Liver (tissue), 8 donors: ENCODE measurements at regions not wholly inside any gene's neighbourhood (a gene's known extent, or its start where the extent isn't known, plus 50 kb on each side); places are given as distances from the start of the nearest gene placed in this dataset.

Experiments
- DNase-seq: peaks from one replicate; pipeline ENCODE4 v3.0.0-alpha.2; 2017; ENCODE audit warnings: low spot score
- H3K27ac ChIP-seq, 2 donors: one replicate each; pipeline ENCODE4 v1.7.0; 2013; ENCODE audit warnings: inconsistent platforms in 2 of 2, low read length in 2 of 2, control low read depth in 1 of 2, low read depth in 1 of 2, mild to moderate bottlenecking in 1 of 2
- H3K27me3 ChIP-seq, 4 donors: one replicate each; pipeline versions ENCODE4 v1.6.1 to v1.7.0; 2013; ENCODE audit warnings: low read length in 3 of 4, inconsistent platforms in 1 of 4, mild to moderate bottlenecking in 1 of 4, moderate library complexity in 1 of 4; ENCODE audit not compliant: control insufficient read depth in 4 of 4, insufficient read depth in 4 of 4
- H3K36me3 ChIP-seq, 4 donors: one replicate each; pipeline versions ENCODE4 v1.6.1 to v1.7.0; 2013; ENCODE audit warnings: low read length in 3 of 4, mild to moderate bottlenecking in 3 of 4, low read depth in 1 of 4, moderate library complexity in 1 of 4; ENCODE audit not compliant: control insufficient read depth in 4 of 4, insufficient read depth in 3 of 4
- H3K4me1 ChIP-seq, 4 donors: one replicate each; pipeline versions ENCODE4 v1.6.1 to v1.7.0; 2013; ENCODE audit warnings: low read length in 3 of 4, mild to moderate bottlenecking in 3 of 4, moderate library complexity in 1 of 4; ENCODE audit not compliant: control insufficient read depth in 4 of 4, insufficient read depth in 4 of 4
- H3K4me3 ChIP-seq, 3 donors: one replicate each; pipeline versions ENCODE4 v1.6.1 to v1.7.0; 2013; ENCODE audit warnings: low read length in 3 of 3, control low read depth in 1 of 3, low read depth in 1 of 3, mild to moderate bottlenecking in 1 of 3
- H3K9ac ChIP-seq, 2 donors: one replicate each; pipeline ENCODE4 v1.7.0; 2013; ENCODE audit warnings: low read length in 2 of 2, mild to moderate bottlenecking in 2 of 2, moderate library complexity in 2 of 2, control low read depth in 1 of 2, low read depth in 1 of 2
- H3K9me3 ChIP-seq, 4 donors: one replicate each; pipeline versions ENCODE4 v1.6.1 to v1.7.0; 2013; ENCODE audit warnings: low read length in 3 of 4; ENCODE audit not compliant: control insufficient read depth in 4 of 4
- ATF3 ChIP-seq: IDR thresholded peaks from 2 replicates; pipeline ENCODE4 v1.6.1; 2016; ENCODE audit warnings: antibody characterized with exemption
- CTCF ChIP-seq: fragments of 150-350 bp; IDR thresholded peaks from 2 replicates; pipeline ENCODE4 v1.5.1; 2017; ENCODE audit warnings: improper control_type of control experiment, low read depth, low read length; ENCODE audit not compliant: missing input control
- EGR1 ChIP-seq, 2 donors: IDR thresholded peaks; 2 replicates each; pipeline ENCODE4 v1.6.1; 2016 to 2018; ENCODE audit warnings: antibody characterized with exemption in 2 of 2, low read depth in 2 of 2
- FOXA1 ChIP-seq: IDR thresholded peaks from 2 replicates; pipeline ENCODE4 v1.6.1; 2016; ENCODE audit warnings: antibody characterized with exemption
- FOXA2 ChIP-seq: IDR thresholded peaks from 2 replicates; pipeline ENCODE4 v1.6.1; 2016; ENCODE audit warnings: antibody characterized with exemption
- GABPA ChIP-seq, 2 donors: IDR thresholded peaks in 1 of 2; conservative IDR thresholded peaks in 1 of 2; 2 replicates each; pipeline ENCODE4 v1.6.1; 2016; ENCODE audit warnings: antibody characterized with exemption in 2 of 2, mild to moderate bottlenecking in 1 of 2, moderate library complexity in 1 of 2
- HNF4A ChIP-seq, 2 donors: conservative IDR thresholded peaks; 2 replicates each; pipeline ENCODE4 v1.6.1; 2016; ENCODE audit warnings: antibody characterized with exemption in 2 of 2, mild to moderate bottlenecking in 2 of 2
- HNF4G ChIP-seq: IDR thresholded peaks from 2 replicates; pipeline ENCODE4 v1.6.1; 2016; ENCODE audit warnings: antibody characterized with exemption
- JUND ChIP-seq, 2 donors: IDR thresholded peaks; 2 replicates each; pipeline ENCODE4 v1.6.1; 2016; ENCODE audit warnings: antibody characterized with exemption in 2 of 2
- MAX ChIP-seq: IDR thresholded peaks from 2 replicates; pipeline ENCODE4 v1.6.1; 2016; ENCODE audit warnings: antibody characterized with exemption
- RAD21 ChIP-seq, 2 donors: IDR thresholded peaks; 2 replicates each; pipeline ENCODE4 v1.6.1; 2016; ENCODE audit warnings: antibody characterized with exemption in 2 of 2, mild to moderate bottlenecking in 2 of 2
- REST ChIP-seq: IDR thresholded peaks from 2 replicates; pipeline ENCODE4 v1.6.1; 2016; ENCODE audit warnings: antibody characterized with exemption, mild to moderate bottlenecking
- RXRA ChIP-seq, 2 donors: IDR thresholded peaks; 2 replicates each; pipeline ENCODE4 v1.6.1; 2017 to 2018; ENCODE audit warnings: antibody characterized with exemption in 2 of 2, mild to moderate bottlenecking in 1 of 2
- SP1 ChIP-seq: IDR thresholded peaks from 2 replicates; pipeline ENCODE4 v1.6.1; 2018; ENCODE audit warnings: antibody characterized with exemption, mild to moderate bottlenecking
- TAF1 ChIP-seq: conservative IDR thresholded peaks from 2 replicates; pipeline ENCODE4 v1.6.1; 2016; ENCODE audit warnings: antibody characterized with exemption, mild to moderate bottlenecking
- YY1 ChIP-seq: IDR thresholded peaks from 2 replicates; pipeline ENCODE4 v1.6.1; 2016; ENCODE audit warnings: antibody characterized with exemption, mild to moderate bottlenecking
- ZBTB33 ChIP-seq: IDR thresholded peaks from 2 replicates; pipeline ENCODE4 v1.6.1; 2016; ENCODE audit warnings: antibody characterized with exemption
- WGBS: extraction: QIAGEN DNeasy Blood & Tissue Kit; methylation state at CpG from one replicate; pipeline ENCODE4 v1.1.7; 2013; 5-methylcytosine and 5-hydroxymethylcytosine counted together
- donor health status: healthy.
- donor health status: healthy.
- donor health status: healthy.
- donor health status: healthy.
- donor health status: healthy.

GRCh38 chr3:153783741-153784480 lies 337.3 kb upstream of the ARHGEF26 start:
- H3K9ac ChIP-seq, result no peak overlapping the region
- no peaks in the 10 kb centered on the region for H3K4me1 ChIP-seq
- H3K36me3 ChIP-seq, result no peaks in the 10 kb centered on the region
- no peak overlapping the region for H3K27ac ChIP-seq
- TF ChIP-seq TAF1, result no peak
- TF ChIP-seq YY1, result no peak
- no peak for TF ChIP-seq EGR1 (IDR thresholded peaks at IDR 0.05; ENCODE audit: low read depth in 2 of 2)
- no peak for TF ChIP-seq JUND (IDR thresholded peaks at IDR 0.05)
- no peak for TF ChIP-seq FOXA1
- no peak for TF ChIP-seq GABPA (IDR thresholded peaks at IDR 0.05 in 1 of 2, conservative IDR thresholded peaks at IDR 0.05 in 1 of 2)
- TF ChIP-seq FOXA2, result no peak
- TF ChIP-seq ATF3, result no peak
- TF ChIP-seq REST, result no peak
- TF ChIP-seq SP1, result no peak
- TF ChIP-seq MAX, result no peak
- TF ChIP-seq ZBTB33, result no peak
- no peak for TF ChIP-seq RXRA (IDR thresholded peaks at IDR 0.05)
- no peak for TF ChIP-seq HNF4A (conservative IDR thresholded peaks at IDR 0.05)
- TF ChIP-seq CTCF, result no peak
- TF ChIP-seq HNF4G, result no peak
- no peak for TF ChIP-seq RAD21 (IDR thresholded peaks at IDR 0.05)
- no peaks in the 10 kb centered on the region for H3K27me3 ChIP-seq
- no peak overlapping the region for H3K4me3 ChIP-seq
- DNase-seq, result no peak
- no peaks in the 10 kb centered on the region for H3K9me3 ChIP-seq
- whole genome bisulfite sequencing, result 51% methylated on average over 3 of the region's 3 CpGs
